KG1 (cell line): ENCODE measurements at regions not wholly inside any gene's neighbourhood (a gene's known extent, or its start where the extent isn't known, plus 50 kb on each side); places are given as distances from the start of the nearest gene placed in this dataset.
"Not testable (repeated sequence)": the region's sequence is repeated elsewhere in the genome, so short reads cannot be mapped to it uniquely, and the experiment has no call there.

Experiments
- DNase-seq: peaks from one replicate; lab custom pipeline; 2025; lab: John Stamatoyannopoulos, UW

- no peak for DNase-seq
These were observed 146.5 kb upstream of the CDH11 start for GRCh38 chr16:65268331-65268730.

- no peak for DNase-seq
These were observed 142.0 kb upstream of the CDH11 start for GRCh38 chr16:65263896-65264295.

- no peak for DNase-seq
These were observed 138.9 kb upstream of the CDH11 start for GRCh38 chr16:65260746-65261145.

GRCh38 chr16:65254144-65254543, 132.3 kb upstream of the CDH11 start:
- no peak for DNase-seq

- no peak for DNase-seq
These were observed 127.9 kb upstream of the CDH11 start for GRCh38 chr16:65249768-65250167.

- DNase-seq, result no peak
These were observed 122.9 kb upstream of the CDH11 start for GRCh38 chr16:65244787-65245186.

- no peak for DNase-seq
These were observed 113.7 kb upstream of the CDH11 start for GRCh38 chr16:65235339-65236177.

GRCh38 chr16:65234721-65235320, 113.0 kb upstream of the CDH11 start:
- not testable (repeated sequence) for DNase-seq

- no peak for DNase-seq
These were observed 107.4 kb upstream of the CDH11 start for GRCh38 chr16:65229191-65229662.

- DNase-seq, result no peak
These were observed 105.4 kb upstream of the CDH11 start for GRCh38 chr16:65227150-65227835.

- no peak for DNase-seq
These were observed 104.2 kb upstream of the CDH11 start for GRCh38 chr16:65226077-65226476.

GRCh38 chr16:65225488-65225887, 103.6 kb upstream of the CDH11 start:
- DNase-seq, result no peak

- DNase-seq, result no peak
These were observed 103.1 kb upstream of the CDH11 start for GRCh38 chr16:65224994-65225393.

- DNase-seq, result no peak
These were observed 102.6 kb upstream of the CDH11 start for GRCh38 chr16:65224471-65224870.

- no peak for DNase-seq
These were observed 101.5 kb upstream of the CDH11 start for GRCh38 chr16:65223335-65223734.

GRCh38 chr16:65222536-65222935, 100.7 kb upstream of the CDH11 start:
- no peak for DNase-seq

- no peak for DNase-seq
These were observed 100.2 kb upstream of the CDH11 start for GRCh38 chr16:65222049-65222448.

GRCh38 chr16:65219786-65220185, 97.9 kb upstream of the CDH11 start:
- DNase-seq, result no peak

GRCh38 chr16:65218348-65218747, 96.5 kb upstream of the CDH11 start:
- DNase-seq, result no peak

- no peak for DNase-seq
These were observed 92.2 kb upstream of the CDH11 start for GRCh38 chr16:65213866-65214595.

GRCh38 chr16:65212791-65213190, 90.9 kb upstream of the CDH11 start:
- no peak for DNase-seq

GRCh38 chr16:65212240-65212639, 90.4 kb upstream of the CDH11 start:
- DNase-seq, result no peak
